ENCODE measurements at regions not wholly inside any gene's neighbourhood (a gene's known extent, or its start where the extent isn't known, plus 50 kb on each side); places are given as distances from the start of the nearest gene placed in this dataset.
"Not testable (repeated sequence)": the region's sequence is repeated elsewhere in the genome, so short reads cannot be mapped to it uniquely, and the experiment has no call there.

- Mint-ChIP-seq H3K4me3 (no peak overlapping the region), H3K9me3 (no peaks in the 10 kb centered on the region), H3K4me1 (ENCODE audit: unreplicated experiment) (peaks cover 4% of the 10 kb centered on the region), H3K36me3 (no peaks in the 10 kb centered on the region), H3K27ac (no peak overlapping the region), H3K27me3 (no peaks in the 10 kb centered on the region)
- no peak for TF ChIP-seq CTCF (conservative IDR thresholded peaks at IDR 0.05)
- no peak for DNase-seq (ENCODE audit: extremely low spot score, unreplicated experiment)
These were observed 246.2 kb upstream of the PITX2 start for GRCh38 chr4:110869114-110869513.

GRCh38 chr4:110869862-110870572 lies 247.1 kb upstream of the PITX2 start:
- Mint-ChIP-seq H3K27ac (no peak overlapping the region), H3K4me1 (ENCODE audit: unreplicated experiment) (peaks cover 4% of the 10 kb centered on the region), H3K9me3 (no peaks in the 10 kb centered on the region), H3K36me3 (no peaks in the 10 kb centered on the region), H3K4me3 (no peak overlapping the region), H3K27me3 (no peaks in the 10 kb centered on the region)
- TF ChIP-seq CTCF (conservative IDR thresholded peaks at IDR 0.05): no peak
- no peak for DNase-seq (ENCODE audit: extremely low spot score, unreplicated experiment)

GRCh38 chr4:110876214-110876613 lies 253.3 kb upstream of the PITX2 start:
- H3K27ac Mint-ChIP-seq: peak overlapping the region; percentile 82
- not testable (repeated sequence) for DNase-seq (ENCODE audit: extremely low spot score, unreplicated experiment); H3K9me3 Mint-ChIP-seq; H3K36me3 Mint-ChIP-seq; H3K4me1 Mint-ChIP-seq (ENCODE audit: unreplicated experiment); H3K27me3 Mint-ChIP-seq
- H3K4me3 Mint-ChIP-seq: peak overlapping the region; percentile 74

- DNase-seq (ENCODE audit: extremely low spot score, unreplicated experiment): no peak
- Mint-ChIP-seq H3K9me3 (no peaks in the 10 kb centered on the region), H3K4me1 (ENCODE audit: unreplicated experiment) (no peaks in the 10 kb centered on the region), H3K27ac (peak overlapping the region; percentile 82), H3K4me3 (peak overlapping the region; percentile 74), H3K36me3 (no peaks in the 10 kb centered on the region), H3K27me3 (no peaks in the 10 kb centered on the region)
- no peak for TF ChIP-seq CTCF (conservative IDR thresholded peaks at IDR 0.05)
These were observed 254.0 kb upstream of the PITX2 start for GRCh38 chr4:110876866-110877265.

DNA sequence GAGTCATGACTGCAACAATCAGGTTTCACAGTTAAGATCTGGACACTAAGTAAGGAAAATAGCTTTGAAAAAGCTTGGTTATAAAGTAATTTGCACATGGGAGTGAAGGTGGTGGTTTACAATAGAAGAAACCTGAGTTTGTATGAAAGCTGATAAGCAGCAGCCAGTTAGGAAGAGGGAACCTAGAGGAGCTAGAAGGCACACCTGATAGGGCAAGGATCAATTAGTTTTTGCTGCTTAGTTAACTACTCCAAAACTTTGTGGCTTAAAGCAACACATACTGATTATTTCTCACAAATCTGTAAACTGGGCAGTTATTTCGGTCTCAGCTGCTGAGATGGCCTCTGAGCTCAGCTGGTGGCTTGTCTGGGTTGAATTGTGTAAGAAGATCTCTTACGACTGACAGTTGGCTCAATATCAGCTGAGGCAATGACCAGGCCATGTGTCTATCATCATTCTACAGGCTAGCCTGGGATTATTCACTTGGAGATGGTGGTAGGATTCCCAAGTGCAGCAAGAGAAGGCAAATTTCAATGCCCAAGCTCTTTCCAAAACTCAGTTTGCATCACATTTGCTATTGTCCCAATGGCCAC lies 255.0 kb upstream of the PITX2 start:
- H3K4me1 Mint-ChIP-seq (ENCODE audit: unreplicated experiment): no peaks in the 10 kb centered on the region
- H3K27me3 Mint-ChIP-seq: no peaks in the 10 kb centered on the region
- H3K9me3 Mint-ChIP-seq: no peaks in the 10 kb centered on the region
- H3K27ac Mint-ChIP-seq: no peak overlapping the region
- no peak overlapping the region for H3K4me3 Mint-ChIP-seq
- no peak for DNase-seq (ENCODE audit: extremely low spot score, unreplicated experiment)
- no peaks in the 10 kb centered on the region for H3K36me3 Mint-ChIP-seq
- no peak for TF ChIP-seq CTCF (conservative IDR thresholded peaks at IDR 0.05)

GRCh38 chr4:110878413-110878812 lies 255.5 kb upstream of the PITX2 start:
- Mint-ChIP-seq H3K4me1 (ENCODE audit: unreplicated experiment) (no peaks in the 10 kb centered on the region), H3K36me3 (no peaks in the 10 kb centered on the region), H3K27ac (no peak overlapping the region), H3K4me3 (no peak overlapping the region), H3K9me3 (no peaks in the 10 kb centered on the region), H3K27me3 (no peaks in the 10 kb centered on the region)
- TF ChIP-seq CTCF (conservative IDR thresholded peaks at IDR 0.05): no peak
- no peak for DNase-seq (ENCODE audit: extremely low spot score, unreplicated experiment)

Measured in type B pancreatic cell (in vitro differentiated cells).